Stimulated activated CD4-positive, alpha-beta T cell treated with anti-CD3 and anti-CD28 coated beads, TNF-alpha, amount 100 ng/mL, for 48 hours (primary cell): ENCODE measurements at regions not wholly inside any gene's neighbourhood (a gene's known extent, or its start where the extent isn't known, plus 50 kb on each side); places are given as distances from the start of the nearest gene placed in this dataset.

Experiments
- DNase-seq, 3 donors: peaks; one replicate each; pipeline ENCODE4 v3.0.0-alpha.2; 2020; ENCODE audit warnings: low read depth in 3 of 3

DNA sequence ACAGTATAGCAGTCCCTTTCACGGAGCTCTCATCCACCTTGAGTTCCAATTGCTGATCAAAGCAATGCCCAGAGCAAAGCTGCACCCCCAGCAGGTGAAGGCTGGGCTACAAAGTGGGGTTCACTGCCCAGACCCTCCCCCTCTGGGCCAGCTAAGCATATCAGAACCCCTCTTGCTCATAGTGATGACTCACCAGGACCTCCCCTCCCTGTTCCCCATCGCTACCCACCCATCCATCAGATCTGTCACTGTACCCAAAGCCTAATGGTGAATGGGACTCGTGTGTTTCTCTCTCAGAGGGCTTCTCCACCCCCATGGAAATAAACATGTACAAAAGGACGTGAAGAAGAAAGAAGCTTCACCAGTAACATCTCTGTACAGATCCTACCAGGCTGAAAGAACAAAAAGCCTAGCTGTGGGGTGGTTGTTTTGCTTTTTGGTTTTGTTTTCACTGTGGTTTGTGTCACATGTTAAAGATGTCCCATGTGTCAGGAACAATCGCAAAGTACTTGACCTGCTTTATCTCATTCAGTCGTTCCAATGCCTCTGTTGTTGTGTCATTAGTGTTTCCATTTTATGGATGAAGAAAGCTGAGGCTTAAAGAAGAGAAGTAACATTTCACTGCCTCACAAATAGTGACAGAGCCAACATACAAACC lies 518.5 kb downstream of the CD83 start:
- no peak for DNase-seq

DNA sequence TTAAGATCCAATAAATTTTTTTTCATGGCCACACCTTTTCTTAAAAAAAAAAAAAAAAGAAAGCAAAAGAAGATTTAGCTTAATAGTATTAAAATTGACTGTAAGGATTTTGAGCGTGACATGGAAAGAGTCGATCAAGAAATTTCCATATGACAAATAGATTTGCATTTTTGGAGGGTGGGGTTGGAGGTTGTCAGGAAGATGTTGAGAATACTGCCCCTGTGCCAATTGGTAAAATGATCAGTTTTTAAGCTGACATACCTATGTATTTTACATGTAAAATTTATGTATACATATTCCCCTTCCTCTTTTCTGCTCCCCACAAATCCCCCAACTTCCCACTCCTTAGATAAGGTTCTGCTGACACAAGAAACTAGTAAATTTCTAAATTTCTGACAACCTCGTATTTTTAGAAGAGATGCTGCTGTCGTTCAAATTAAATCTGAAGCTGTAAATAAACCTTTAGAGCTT lies 520.9 kb downstream of the CD83 start:
- no peak for DNase-seq

DNA sequence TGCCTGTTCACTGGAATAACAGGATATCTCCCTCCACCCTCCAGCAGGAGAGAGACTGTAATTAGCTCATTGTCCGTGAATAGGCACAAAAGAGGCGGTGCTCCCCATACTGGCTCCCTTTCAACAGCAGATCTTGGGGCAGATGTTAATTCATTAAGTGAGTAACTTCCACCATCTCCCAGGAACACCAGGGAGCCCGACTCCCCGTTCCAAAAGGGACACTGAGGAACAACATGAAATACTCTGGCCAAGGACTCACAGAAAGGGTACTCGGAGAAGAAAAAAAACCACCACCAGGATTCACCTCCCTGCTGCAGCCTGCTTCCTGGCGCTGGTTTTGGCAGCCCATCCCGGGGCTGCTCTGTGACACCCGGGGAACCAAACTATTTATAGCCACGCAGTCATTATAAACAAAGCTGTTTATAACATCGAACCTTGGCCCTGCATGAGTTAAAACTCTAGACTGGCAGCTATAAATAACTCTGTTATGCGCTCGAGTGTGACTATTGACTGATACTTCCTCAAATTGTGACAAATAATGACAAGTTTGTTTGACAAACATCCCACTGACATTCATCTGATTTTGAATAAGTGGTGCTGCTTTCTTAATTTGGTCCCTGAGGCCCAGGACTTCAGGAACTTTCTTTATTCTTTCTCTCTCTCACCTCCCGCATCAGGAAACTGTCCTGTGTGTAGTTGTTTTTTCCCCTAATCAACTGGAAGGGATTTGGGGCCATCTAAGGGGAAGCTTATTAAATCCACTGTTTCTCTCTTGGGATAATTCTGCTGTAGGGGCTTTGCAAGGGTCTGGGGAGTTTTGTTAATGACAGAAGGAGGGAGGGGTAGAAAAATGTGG lies 521.6 kb downstream of the CD83 start:
- no peak for DNase-seq

DNA sequence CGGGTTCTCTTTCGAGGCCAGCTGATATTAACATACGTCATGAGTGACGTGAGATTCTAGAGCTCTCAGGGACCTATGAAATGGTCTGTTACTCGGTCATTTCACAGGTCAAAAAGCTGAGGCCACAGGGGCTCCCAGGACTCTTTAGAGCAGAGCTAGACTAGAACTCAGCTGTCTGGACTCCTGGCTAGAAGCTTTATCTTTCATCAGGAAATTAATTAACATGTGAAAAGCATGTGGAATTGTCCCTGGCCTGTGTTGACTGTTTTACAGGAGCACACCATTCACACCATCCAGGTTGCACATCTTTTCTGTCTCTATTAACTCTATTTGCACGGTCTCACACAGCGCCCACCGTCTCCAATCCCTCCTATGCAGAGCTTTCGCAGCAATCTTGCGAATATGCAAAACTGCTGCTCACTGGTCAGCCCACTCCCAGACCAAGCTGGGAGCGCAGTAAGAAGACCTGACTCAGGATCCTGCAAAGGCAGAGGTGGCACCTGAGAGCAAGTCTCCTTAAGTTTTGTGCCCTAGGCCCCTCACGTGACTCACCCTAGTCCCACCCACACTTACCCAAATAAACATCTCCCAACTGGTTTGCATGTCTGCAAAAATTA lies 522.5 kb downstream of the CD83 start:
- no peak for DNase-seq

DNA sequence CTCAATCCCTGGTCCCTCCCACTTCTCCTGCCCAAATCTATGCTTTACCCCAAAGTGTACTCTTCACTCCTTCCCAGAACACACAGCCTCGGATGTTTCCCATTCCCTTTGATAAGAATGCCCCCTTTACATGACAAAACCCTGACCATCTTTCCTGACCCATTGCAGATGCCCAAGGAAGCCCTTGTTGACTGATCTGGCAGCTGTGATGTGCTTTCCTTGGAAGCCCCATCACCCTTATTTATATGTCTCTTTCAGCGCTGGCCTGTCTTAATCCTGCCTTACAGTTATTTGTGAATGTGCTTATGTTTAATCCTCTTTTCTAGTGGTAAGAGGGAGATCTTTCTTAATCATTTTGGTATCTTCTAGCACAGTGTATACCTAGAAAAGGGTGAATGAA lies 523.1 kb downstream of the CD83 start:
- DNase-seq = no peak

DNA sequence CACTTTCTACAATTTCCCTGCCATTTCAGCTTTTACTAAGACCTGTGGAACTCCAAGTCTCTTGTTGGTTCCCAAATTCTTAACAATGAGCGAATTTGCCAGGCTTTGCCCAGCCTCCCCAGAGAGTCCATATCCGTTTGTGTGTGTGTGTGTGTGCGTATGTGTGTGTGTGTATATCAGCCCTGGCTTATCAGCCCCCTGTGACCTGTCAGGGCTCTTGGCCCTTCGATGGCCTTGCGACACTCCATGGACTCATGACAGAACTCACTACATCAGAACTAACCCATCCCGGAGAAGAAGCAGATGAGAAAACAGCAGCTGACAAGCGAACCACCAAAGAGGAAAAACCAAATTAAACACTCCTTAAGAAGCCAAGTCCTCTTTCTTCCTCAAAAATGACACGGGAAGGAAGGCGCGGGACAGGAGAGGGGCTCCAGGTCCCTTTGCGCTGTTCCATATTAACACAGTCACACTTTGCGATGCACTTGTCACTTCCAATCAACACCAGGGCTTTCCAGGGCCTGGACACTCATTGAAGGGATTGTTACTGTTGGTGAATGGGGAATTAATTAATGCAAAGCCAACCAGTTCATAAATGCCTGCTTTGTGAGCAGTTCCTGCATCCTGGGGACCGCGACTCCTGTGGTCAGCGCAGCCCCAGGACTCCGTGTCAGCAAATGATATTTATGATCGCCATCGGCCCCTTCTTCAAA lies 524.0 kb downstream of the CD83 start:
- DNase-seq = no peak

DNA sequence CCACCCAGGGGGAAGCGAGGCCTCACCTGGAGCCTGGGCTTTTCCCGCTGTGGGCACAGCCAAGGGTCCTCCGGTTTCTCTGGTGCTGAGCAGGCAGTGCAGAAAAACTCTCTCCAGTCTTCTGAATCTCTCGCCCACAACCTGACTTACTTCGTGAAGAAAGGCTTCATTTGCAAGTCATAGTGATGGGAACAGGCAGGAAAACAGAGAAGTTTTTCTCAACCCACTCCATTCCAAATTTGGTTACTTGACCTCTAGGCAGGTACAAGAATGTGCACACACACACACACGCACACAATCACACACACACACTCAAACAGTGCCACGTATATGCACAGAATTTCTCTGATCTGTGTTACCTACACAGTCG lies 524.5 kb downstream of the CD83 start:
- DNase-seq = no peak

DNA sequence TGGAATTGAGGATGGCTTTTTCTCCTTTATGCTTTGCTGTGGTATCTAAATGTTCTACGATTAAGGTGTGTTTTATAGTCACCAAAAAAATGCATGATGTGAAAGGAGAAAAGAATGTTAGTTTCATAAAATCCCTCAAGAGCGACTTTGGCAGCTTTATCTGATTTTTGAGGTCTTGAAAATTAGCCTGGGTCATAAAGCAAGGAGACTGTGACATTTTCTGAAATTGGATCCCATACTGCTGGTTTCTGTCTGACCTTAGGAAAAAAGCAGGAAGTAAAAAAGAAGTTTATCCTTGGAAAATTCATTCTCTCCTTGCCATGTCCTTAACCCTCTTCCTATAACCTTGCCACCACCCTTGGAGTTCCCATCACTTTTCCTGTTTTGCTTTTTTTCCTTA lies 525.3 kb downstream of the CD83 start:
- DNase-seq = no peak

DNA sequence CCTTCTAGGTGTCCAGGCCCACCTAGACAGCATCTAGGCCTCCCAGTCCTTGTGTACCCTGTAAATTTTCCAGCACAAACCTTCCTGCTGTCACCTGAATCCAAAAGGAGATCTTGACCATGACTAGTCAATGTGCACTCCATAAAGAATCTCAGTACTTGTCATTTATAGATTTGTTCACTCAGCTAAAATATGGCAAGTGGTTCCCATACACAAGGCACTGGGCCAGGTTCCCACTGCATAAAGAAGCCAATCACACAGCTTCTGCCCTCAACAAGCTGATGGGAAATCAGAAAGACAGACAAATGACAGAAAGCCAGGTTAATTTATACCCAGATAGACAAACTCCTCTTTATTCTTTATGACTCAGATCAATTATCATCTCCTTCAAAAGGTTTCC lies 526.8 kb downstream of the CD83 start:
- DNase-seq = no peak

DNA sequence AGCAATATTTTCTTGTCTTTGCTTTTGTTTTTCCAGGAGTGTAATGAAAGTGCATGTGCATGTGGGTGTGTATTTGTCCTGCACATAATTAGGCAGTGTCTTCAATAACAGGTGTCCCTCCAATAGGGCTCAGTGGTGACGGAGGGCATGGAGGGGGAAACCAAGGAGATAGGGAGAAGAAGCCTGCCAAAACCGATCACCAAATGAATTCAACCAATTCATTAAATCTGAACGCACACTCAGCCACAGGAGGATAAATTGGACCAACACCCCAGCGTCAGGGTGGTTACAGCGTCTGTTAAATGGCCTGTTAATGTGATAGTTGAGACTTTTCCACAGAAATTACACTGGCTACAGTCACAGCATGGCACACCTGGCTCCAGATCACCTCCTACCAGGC lies 527.6 kb downstream of the CD83 start:
- DNase-seq = no peak

DNA sequence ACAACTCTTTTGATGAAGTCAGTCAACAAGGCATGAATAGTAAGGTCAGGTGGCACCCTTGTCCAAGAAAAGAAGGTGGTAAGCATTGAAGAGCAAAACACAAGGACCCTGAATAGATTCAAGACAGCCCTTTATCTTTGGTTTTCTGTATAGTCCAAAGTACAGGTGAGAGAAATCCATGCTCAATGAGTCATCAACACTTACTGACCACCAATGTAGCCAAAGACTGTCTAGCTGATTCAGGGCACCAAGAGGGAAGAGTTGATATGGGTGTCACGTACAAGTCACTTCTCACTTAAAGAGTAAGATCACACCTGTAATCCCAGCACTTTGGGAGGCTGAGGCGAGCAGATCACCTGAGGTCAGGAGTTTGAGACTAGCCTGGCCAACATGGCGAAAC lies 528.3 kb downstream of the CD83 start:
- no peak for DNase-seq

DNA sequence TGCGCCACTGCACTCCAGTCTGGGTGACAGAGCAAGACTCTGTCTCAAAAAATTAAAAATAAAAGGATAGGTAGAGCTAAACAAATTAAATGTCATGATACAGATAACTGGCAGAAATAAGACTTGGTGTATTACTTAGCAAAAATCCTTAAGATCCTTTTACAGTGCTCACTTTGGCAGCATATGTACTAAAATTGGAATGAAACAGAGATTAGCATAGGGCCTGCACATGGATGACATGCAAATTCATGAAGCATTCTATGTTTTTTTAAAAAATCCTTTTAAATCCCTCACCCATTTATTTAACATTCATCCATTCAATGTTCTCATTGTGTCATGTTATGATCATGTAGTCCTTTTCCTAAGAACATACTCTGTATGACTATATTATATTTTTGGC lies 528.8 kb downstream of the CD83 start:
- DNase-seq = no peak

DNA sequence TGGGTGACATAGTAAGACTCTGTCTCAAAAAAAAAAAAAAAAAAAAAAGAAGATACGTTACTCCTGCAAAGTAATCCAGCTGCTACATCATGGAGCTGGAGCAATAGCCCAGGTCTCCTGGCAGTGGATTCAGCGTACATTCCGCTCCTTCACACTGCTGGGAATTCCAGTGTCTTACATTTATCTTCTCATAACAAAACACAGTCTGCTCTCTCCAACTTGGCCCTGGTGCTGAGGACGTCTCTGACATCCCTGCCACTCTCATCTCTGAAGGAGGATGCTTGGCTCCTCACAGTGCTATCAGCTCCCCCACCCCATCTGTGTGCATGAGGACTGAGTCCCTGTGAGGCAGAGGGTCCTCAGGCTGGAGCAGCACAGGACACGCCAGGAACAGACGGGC lies 529.8 kb downstream of the CD83 start:
- no peak for DNase-seq

DNA sequence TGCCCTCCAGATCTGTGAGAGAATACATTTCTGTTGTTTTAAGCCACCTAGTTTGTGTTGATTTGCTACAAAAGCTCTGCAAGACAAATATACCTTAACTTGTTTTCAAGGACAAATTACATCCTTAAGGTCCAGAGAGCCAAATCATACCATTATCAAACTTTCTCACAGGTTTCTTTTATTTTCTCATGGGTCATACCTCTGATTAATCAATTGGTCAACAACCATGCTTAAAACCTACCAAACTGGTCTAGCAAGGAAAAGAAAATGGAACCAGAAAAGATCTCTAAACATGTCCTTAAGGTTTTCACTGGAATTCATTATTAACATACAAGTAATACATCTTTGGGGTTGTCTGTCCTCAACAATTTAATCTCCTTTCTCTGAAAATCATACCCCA lies 535.0 kb downstream of the CD83 start:
- no peak for DNase-seq

DNA sequence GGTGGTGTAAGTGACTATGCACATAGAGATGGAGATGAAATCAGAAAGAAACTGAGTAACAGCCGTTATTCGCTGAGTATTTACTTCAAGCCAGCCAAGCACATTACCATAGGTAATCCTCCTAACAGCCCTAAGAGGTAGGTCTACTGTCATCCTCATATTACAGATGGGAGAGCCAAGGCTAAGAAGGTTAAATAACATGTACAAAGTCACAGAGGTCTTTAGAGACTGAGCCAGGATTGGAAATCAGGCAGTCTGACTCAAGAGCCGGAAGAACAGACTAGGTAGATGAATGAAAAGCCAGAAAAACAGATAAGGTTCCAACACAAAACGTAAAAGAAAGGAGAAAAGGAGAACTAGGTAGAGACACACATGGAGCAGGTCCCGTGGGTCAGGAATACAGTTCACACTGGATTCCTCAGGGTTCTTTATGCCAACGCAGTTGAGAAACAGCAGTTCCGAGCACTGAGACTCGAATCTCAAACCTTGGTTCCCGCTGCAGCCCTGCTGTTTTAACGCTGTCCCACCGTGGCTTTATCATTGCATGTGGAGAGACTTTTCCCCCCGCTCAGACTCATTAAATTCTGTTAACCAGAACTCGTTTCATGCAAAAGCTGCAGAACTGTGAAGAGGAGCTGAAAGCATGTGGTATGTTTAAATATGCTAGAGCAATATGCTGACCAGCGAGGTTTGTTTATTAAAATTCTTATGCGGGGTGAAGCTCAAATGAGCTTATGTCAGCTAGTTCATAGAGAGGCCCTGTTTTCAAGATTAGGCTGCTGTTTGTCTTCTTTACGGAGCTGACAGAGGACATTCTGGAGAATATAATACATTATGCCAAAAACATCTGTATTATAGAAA lies 537.9 kb downstream of the CD83 start:
- DNase-seq = no peak

DNA sequence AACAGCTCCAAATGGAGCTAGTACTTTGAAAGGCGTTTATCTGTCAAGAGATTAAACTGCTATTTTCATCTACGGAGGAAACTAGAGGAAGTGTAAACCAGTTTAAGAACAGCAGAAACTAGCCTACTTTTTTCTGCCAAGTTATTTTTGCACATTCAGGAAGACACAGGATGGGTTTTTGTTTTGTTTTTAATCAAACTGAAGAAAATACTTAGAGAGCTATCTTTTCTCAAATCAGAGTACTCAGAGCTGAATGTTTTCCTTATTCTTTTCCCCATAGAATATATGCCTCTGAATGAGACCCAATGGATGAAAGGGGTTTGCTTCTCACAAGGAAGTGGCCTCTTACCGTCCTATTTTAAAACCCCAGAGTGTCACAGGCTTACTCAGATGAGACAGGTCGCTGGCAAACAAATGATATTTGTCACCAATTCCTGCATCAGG lies 538.5 kb downstream of the CD83 start:
- no peak for DNase-seq

DNA sequence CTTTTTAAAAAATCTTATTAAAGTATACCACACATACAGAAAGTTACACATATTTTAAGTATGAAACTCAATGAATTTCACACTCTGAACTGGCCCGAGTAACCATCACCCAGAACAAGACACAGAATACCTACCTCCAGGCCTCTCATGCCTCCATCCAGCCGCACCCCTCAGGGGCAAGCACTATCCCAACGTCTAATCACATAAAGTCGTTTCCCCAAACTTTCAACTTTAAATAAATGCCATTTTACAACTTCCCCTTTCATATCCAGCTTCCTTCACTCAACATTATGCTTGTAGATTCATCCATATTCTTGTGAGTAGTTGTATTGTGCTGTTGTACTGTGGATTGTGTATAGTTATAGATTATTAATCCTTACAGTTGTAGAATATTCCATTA lies 539.1 kb downstream of the CD83 start:
- no peak for DNase-seq

DNA sequence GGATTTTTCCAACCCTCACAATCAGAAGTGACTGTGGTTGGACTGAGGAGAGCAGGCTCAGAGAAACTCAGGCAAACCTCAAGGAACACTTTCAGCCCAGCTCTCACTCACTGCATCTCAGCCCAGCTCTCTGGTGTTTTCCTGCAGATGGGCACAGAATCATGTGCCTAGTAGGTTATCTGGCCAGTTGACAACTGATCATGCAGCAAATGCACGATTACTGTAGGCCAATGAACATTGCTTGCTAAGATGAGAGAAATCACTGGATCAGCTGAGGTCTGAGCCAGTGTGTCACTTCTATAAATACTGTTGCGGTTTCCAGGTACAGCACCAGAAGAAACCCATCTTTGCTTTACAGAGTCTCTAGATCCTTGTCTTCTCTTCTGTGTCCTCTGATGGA lies 540.5 kb downstream of the CD83 start:
- DNase-seq = no peak

DNA sequence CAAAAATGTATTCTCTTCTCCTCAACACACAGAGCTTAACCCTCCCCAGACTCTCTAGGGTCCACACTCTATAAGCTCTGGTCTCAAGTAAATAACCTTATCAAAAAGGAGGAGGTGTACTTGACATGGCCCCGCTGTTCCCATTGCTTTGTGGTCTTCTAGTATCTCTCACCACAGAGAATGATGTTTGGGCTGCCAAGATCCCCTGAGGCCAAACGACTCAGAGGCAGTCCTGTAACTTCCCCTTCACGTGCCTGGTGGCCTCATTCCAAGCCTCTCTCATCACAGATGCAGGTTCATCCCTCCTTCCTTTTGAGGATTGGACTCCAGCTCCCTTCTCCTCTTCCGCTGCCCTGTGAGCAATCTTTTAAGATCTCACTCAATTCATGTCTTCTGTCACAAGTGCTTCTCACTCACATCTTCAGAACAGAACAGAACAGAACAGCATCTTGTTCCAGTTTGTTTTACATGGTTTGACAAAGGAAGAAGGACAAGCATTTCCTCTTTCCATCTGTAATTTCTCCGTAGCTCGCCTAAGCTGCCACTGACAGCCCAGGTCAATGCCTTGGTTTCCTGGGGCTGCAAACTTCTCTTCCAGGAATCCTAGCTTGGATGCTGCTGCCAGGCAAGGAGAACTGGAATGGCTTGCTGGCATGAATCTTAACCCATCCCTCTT lies 541.5 kb downstream of the CD83 start:
- DNase-seq = no peak

DNA sequence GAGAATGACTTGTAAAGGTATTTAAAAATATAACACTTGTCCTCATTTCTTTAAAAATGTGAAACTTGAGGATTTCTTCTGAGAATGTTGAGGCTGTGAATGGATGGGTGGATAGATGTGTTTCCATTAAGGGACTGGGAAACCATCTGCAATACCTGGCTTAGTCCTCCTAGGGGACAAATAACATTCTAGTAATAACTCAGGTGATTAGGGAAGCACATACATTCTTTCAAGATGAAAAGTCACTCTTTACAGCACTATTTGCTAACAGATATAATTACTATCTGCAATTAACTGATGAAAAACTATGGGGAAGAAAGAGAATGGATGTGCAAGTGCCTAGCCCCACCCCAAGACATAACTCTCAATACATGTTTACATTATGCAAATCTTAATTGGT lies 542.3 kb downstream of the CD83 start:
- no peak for DNase-seq
